ENCODE measurements at regions not wholly inside any gene's neighbourhood (a gene's known extent, or its start where the extent isn't known, plus 50 kb on each side); places are given as distances from the start of the nearest gene placed in this dataset.

GRCh38 chr12:61985830-61986229 lies 274.4 kb upstream of the USP15 start:
- TF ChIP-seq CTCF (conservative IDR thresholded peaks at IDR 0.05; ENCODE audit: low read length), result no peak
- no peak for TF ChIP-seq EZH2phosphoT487 (IDR thresholded peaks at IDR 0.05; ENCODE audit: borderline replicate concordance)

Data from Loucy (cell line).